HepG2 (cell line): ENCODE measurements at regions not wholly inside any gene's neighbourhood (a gene's known extent, or its start where the extent isn't known, plus 50 kb on each side); places are given as distances from the start of the nearest gene placed in this dataset.

Experiments used
- ATAC-seq: fragments of 200-7000 bp; cut with Tn5 transposase; 3 replicates; pipeline ENCODE4 v1.9.1; 2020; ENCODE audit warnings: mild to moderate bottlenecking, moderate library complexity
- BruUV-seq: library from RNA; stranded (reverse); fragments of 400-500 nt; replicated peaks from 2 replicates; lab custom pipeline; 2021; lab: Mats Ljungman, UMichigan
- CTCF ChIA-PET: fragments of 300-600 bp; formaldehyde crosslinking; extraction: SDS; loops from one replicate; lab custom pipeline; 2021; ENCODE audit warnings: low total read pairs, inconsistent platforms, low intra/inter-chr PET ratio; lab: Yijun Ruan, JAX
- POLR2A ChIA-PET: fragments of 350-600 bp; sonication (Branson Sonifier 250); formaldehyde crosslinking; loops from one replicate; lab custom pipeline; 2020; ENCODE audit warnings: antibody characterized with exemption, inconsistent platforms; lab: Yijun Ruan, JAX
- DNase-seq: peaks from one replicate; pipeline ENCODE4 v3.0.0-alpha.2; 2015; ENCODE audit warnings: low spot score
- FAIRE-seq: peaks from 3 replicates; lab custom pipeline; 2011; peaks lifted over from hg19 to GRCh38; lab: Jason Lieb, UNC
- H2AFZ ChIP-seq: one replicate; pipeline ENCODE4 v1.6.1; 2011; ENCODE audit warnings: low read length, inconsistent platforms
- H3K27ac ChIP-seq: fragments of 300-600 bp; 3 replicates; pipeline ENCODE4 v1.8.0; 2011; ENCODE audit warnings: mixed run types, mild to moderate bottlenecking, mixed read lengths, low read length, inconsistent platforms; ENCODE audit not compliant: insufficient read depth; ENCODE audit errors: extremely low read length
- H3K27me3 ChIP-seq, 2 experiments: fragments of 200-600 bp in 1 of 2; 2 replicates in 1 of 2; 3 replicates in 1 of 2; pipeline versions ENCODE4 v1.6.0 to v1.8.0; 2011; ENCODE audit warnings: low read length in 2 of 2, mild to moderate bottlenecking in 2 of 2, moderate library complexity in 2 of 2, inconsistent platforms in 1 of 2; ENCODE audit not compliant: insufficient read depth in 2 of 2, control insufficient read depth in 1 of 2
- H3K36me3 ChIP-seq, 2 experiments: fragments of 200-600 bp in 1 of 2; replicated peaks in 1 of 2; 2 replicates in 1 of 2; 3 replicates in 1 of 2; pipeline versions ENCODE4 v1.5.1 to v1.8.0; 2011; ENCODE audit warnings: low read length in 2 of 2, inconsistent platforms in 1 of 2; ENCODE audit not compliant: insufficient read depth in 2 of 2, control insufficient read depth in 1 of 2
- H3K4me1 ChIP-seq: 2 replicates; pipeline ENCODE4 v1.5.1; 2012; ENCODE audit warnings: low read length, inconsistent platforms; ENCODE audit not compliant: insufficient read depth
- H3K4me2 ChIP-seq: 2 replicates; pipeline ENCODE4 v1.6.0; 2011; ENCODE audit warnings: low read depth, low read length, inconsistent platforms
- H3K4me3 ChIP-seq, 3 experiments: fragments of 200-600 bp in 1 of 3; sonication (generic), shearing (Covaris generic) in 1 of 3; replicated peaks in 1 of 3; 2 replicates each; pipeline ENCODE4 v1.5.1; 2011 to 2016; ENCODE audit warnings: low read length in 3 of 3, inconsistent platforms in 2 of 3, low read depth in 2 of 3, mild to moderate bottlenecking in 2 of 3, control low read depth in 1 of 3, mixed read lengths in 1 of 3; ENCODE audit not compliant: insufficient read depth in 1 of 3
- H3K79me2 ChIP-seq: one replicate; pipeline ENCODE4 v1.6.1; 2011; ENCODE audit warnings: low read length, inconsistent platforms; ENCODE audit not compliant: insufficient read depth
- H3K9ac ChIP-seq: 2 replicates; pipeline ENCODE4 v1.6.0; 2011; ENCODE audit warnings: mild to moderate bottlenecking, low read depth, low read length, inconsistent platforms; ENCODE audit not compliant: insufficient read depth
- H3K9me3 ChIP-seq: 2 replicates; pipeline ENCODE4 v1.5.1; 2012; ENCODE audit warnings: mild to moderate bottlenecking, low read length
- H4K20me1 ChIP-seq: 2 replicates; pipeline ENCODE4 v1.6.0; 2011; ENCODE audit warnings: inconsistent platforms, mild to moderate bottlenecking, low read length, moderate library complexity; ENCODE audit not compliant: insufficient read depth
- DDIT3 ChIP-seq: sonication (generic); formaldehyde crosslinking; IDR thresholded peaks from 2 replicates; pipeline ENCODE4 v1.4.0; 2020; ENCODE audit warnings: mild to moderate bottlenecking, missing genetic modification reagents
- E2F2 ChIP-seq: sonication (generic); formaldehyde crosslinking; IDR thresholded peaks from 2 replicates; pipeline ENCODE4 v1.4.0; 2020; ENCODE audit warnings: missing genetic modification reagents, borderline replicate concordance
- FIP1L1 ChIP-seq: fragments of 200-400 bp; formaldehyde crosslinking; IDR thresholded peaks from 2 replicates; pipeline ENCODE4 v1.6.1; 2018; ENCODE audit warnings: low read depth, mild to moderate bottlenecking, low read length, moderate library complexity, borderline replicate concordance; ENCODE audit not compliant: insufficient read depth
- SATB2 ChIP-seq: sonication (generic); formaldehyde crosslinking; IDR thresholded peaks from 2 replicates; pipeline ENCODE4 v1.5.0; 2020; ENCODE audit warnings: missing genetic modification reagents
- TEF ChIP-seq: sonication (generic); formaldehyde crosslinking; IDR thresholded peaks from 2 replicates; pipeline ENCODE4 v1.5.0; 2020; ENCODE audit warnings: missing genetic modification reagents
- XBP1 ChIP-seq: sonication (generic); formaldehyde crosslinking; IDR thresholded peaks from 2 replicates; pipeline ENCODE4 v1.5.0; 2020; ENCODE audit warnings: missing genetic modification reagents
- YEATS4 ChIP-seq: sonication (generic); formaldehyde crosslinking; IDR thresholded peaks from 2 replicates; pipeline ENCODE4 v1.4.0; 2020; ENCODE audit warnings: missing genetic modification reagents, borderline replicate concordance
- ZKSCAN5 ChIP-seq: sonication (generic); formaldehyde crosslinking; IDR thresholded peaks from 2 replicates; pipeline ENCODE4 v1.5.1; 2020; ENCODE audit warnings: mild to moderate bottlenecking, missing genetic modification reagents
- ZNF180 ChIP-seq: sonication (generic); formaldehyde crosslinking; IDR thresholded peaks from 2 replicates; pipeline ENCODE4 v1.4.0; 2020; ENCODE audit warnings: low read depth, missing genetic modification reagents, borderline replicate concordance
- ZNF430 ChIP-seq: sonication (generic); formaldehyde crosslinking; IDR thresholded peaks from 2 replicates; pipeline ENCODE4 v1.9.0; 2021; ENCODE audit warnings: mild to moderate bottlenecking, missing genetic modification reagents
- ZNF446 ChIP-seq: sonication (generic); formaldehyde crosslinking; IDR thresholded peaks from 2 replicates; pipeline ENCODE4 v1.5.0; 2020; ENCODE audit warnings: mild to moderate bottlenecking, missing genetic modification reagents
- ZNF549 ChIP-seq: sonication (generic); formaldehyde crosslinking; IDR thresholded peaks from 2 replicates; pipeline ENCODE4 v1.5.0; 2020; ENCODE audit warnings: missing genetic modification reagents
- WGBS: methylation state at CpG from one replicate; pipeline ENCODE4 v1.1.6; 2017; ENCODE audit warnings: low lambda C conversion rate; 5-methylcytosine and 5-hydroxymethylcytosine counted together
- in situ Hi-C: cut with HindIII; loops from 2 replicates; pipeline ENCODE4 v1.10.0; 2017; ENCODE audit warnings: low pct_unique_long_range_greater_than_20kb; ENCODE audit not compliant: extremely low pct_ligation_motif_present
- intact Hi-C: fragments of 100-400 bp; cut with micrococcal nuclease; formaldehyde crosslinking; loops from one replicate; pipeline ENCODE4 v1.10.0; 2022; ENCODE audit not compliant: unreplicated experiment
- TF ChIP-seq, protein P1 (sequence below): sonication (generic); formaldehyde crosslinking; IDR thresholded peaks from 2 replicates; pipeline ENCODE4 v1.8.1; 2023; ENCODE audit warnings: mild to moderate bottlenecking, missing genetic modification reagents
- TF ChIP-seq, protein P2 (sequence below): sonication (generic); formaldehyde crosslinking; IDR thresholded peaks from 2 replicates; pipeline ENCODE4 v1.8.1; 2022; ENCODE audit warnings: mild to moderate bottlenecking, missing genetic modification reagents

DNA sequence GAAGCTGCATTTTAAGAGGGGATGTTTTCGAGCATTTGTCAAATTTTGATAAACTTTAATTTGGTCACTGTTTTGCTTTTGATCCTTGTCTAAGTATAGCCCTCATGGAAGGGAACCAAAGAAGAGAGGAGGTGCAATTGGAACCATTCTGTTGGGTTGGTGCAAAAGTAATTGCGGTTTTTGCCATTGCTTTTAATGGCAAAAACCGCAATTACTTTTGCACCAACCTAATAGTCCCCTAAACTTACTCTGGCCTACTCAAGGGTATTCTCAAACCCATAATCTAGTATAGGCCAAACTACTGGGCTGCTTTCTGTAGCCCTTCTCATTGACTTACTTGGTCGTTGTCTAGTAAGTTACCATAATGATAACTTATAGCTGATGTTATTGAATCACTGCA, 634.7 kb downstream of the MAFB start (continued):
- TF ChIP-seq ZNF446 (CRISPR knock-in tag): no peak

- Histone ChIP-seq H3K79me2 (no peaks in the 10 kb centered on the region), H2AFZ (no peak overlapping the region), H3K4me2 (no peak overlapping the region), H3K27ac (no peak overlapping the region), H3K36me3 (no peaks in the 10 kb centered on the region), H3K9ac (no peak overlapping the region), H3K9me3 (peaks cover 92% of the 10 kb centered on the region), H3K4me3 (no peak overlapping the region), H3K27me3 (no peaks in the 10 kb centered on the region), H3K4me1 (no peaks in the 10 kb centered on the region), H4K20me1 (no peaks in the 10 kb centered on the region)
- 11% methylated on average over 2 of the region's 2 CpGs for WGBS
- FAIRE-seq (no peak), DNase-seq (no peak), ATAC-seq (no peak)
- TF ChIP-seq ZNF180 (CRISPR knock-in tag): no peak
- TF ChIP-seq FIP1L1: no peak
- TF ChIP-seq, protein P1, sequence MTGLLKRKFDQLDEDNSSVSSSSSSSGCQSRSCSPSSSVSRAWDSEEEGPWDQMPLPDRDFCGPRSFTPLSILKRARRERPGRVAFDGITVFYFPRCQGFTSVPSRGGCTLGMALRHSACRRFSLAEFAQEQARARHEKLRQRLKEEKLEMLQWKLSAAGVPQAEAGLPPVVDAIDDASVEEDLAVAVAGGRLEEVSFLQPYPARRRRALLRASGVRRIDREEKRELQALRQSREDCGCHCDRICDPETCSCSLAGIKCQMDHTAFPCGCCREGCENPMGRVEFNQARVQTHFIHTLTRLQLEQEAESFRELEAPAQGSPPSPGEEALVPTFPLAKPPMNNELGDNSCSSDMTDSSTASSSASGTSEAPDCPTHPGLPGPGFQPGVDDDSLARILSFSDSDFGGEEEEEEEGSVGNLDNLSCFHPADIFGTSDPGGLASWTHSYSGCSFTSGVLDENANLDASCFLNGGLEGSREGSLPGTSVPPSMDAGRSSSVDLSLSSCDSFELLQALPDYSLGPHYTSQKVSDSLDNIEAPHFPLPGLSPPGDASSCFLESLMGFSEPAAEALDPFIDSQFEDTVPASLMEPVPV (CRISPR knock-in tag): no peak
- TF ChIP-seq ZKSCAN5 (CRISPR knock-in tag): no peak
- TF ChIP-seq, protein P2, sequence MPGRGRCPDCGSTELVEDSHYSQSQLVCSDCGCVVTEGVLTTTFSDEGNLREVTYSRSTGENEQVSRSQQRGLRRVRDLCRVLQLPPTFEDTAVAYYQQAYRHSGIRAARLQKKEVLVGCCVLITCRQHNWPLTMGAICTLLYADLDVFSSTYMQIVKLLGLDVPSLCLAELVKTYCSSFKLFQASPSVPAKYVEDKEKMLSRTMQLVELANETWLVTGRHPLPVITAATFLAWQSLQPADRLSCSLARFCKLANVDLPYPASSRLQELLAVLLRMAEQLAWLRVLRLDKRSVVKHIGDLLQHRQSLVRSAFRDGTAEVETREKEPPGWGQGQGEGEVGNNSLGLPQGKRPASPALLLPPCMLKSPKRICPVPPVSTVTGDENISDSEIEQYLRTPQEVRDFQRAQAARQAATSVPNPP: no peak
- no peak for TF ChIP-seq DDIT3 (CRISPR knock-in tag)
- TF ChIP-seq YEATS4 (CRISPR knock-in tag): no peak
- no peak for TF ChIP-seq E2F2
- no peak for TF ChIP-seq TEF (CRISPR knock-in tag)
- TF ChIP-seq ZNF430 (CRISPR knock-in tag): no peak
- no peak for TF ChIP-seq SATB2 (CRISPR knock-in tag)
- no peak for TF ChIP-seq ZNF549
- TF ChIP-seq XBP1 (CRISPR knock-in tag): no peak
- intact Hi-C loops (no loop called here), in situ Hi-C loops (no loop called here)
- CTCF ChIA-PET: no interaction called here
- BruUV-seq: no TSS peak
- POLR2A ChIA-PET: no interaction called here
Measured at GRCh38 chr20:40050596-40050995, 638.4 kb downstream of the MAFB start.
